Spleen (tissue), 11 donors: ENCODE measurements at regions not wholly inside any gene's neighbourhood (a gene's known extent, or its start where the extent isn't known, plus 50 kb on each side); places are given as distances from the start of the nearest gene placed in this dataset.

ENCODE experiments used
- DNase-seq: peaks from one replicate; pipeline ENCODE4 v3.0.0-alpha.2; 2020
- H3K27ac ChIP-seq, 8 donors: fragments of 200-600 bp; sonication (generic) in 7 of 8; 1 replicate in 4 of 8; 2 replicates in 4 of 8; pipeline versions ENCODE4 v1.5.0 to v1.8.0; 2016 to 2021; ENCODE audit warnings: inconsistent platforms in 4 of 8, mild to moderate bottlenecking in 4 of 8, moderate library complexity in 1 of 8
- H3K27me3 ChIP-seq, 7 donors: fragments of 200-600 bp; sonication (generic) in 6 of 7; replicated peaks in 1 of 7; 1 replicate in 4 of 7; 2 replicates in 3 of 7; pipeline versions ENCODE4 v1.5.0 to v1.8.0; 2016 to 2021; ENCODE audit warnings: inconsistent platforms in 3 of 7, mild to moderate bottlenecking in 1 of 7
- H3K36me3 ChIP-seq, 6 donors: fragments of 200-600 bp; sonication (generic) in 5 of 6; 1 replicate in 4 of 6; 2 replicates in 2 of 6; pipeline versions ENCODE4 v1.5.0 to v1.8.0; 2016 to 2021; ENCODE audit warnings: inconsistent platforms in 2 of 6
- H3K4me1 ChIP-seq, 6 donors: fragments of 200-600 bp; sonication (generic) in 5 of 6; 1 replicate in 3 of 6; 2 replicates in 3 of 6; pipeline versions ENCODE4 v1.5.0 to v1.8.0; 2016 to 2021; ENCODE audit warnings: inconsistent platforms in 3 of 6
- H3K4me3 ChIP-seq, 8 donors: fragments of 200-600 bp; sonication (generic) in 7 of 8; 1 replicate in 4 of 8; 2 replicates in 4 of 8; pipeline versions ENCODE4 v1.5.0 to v1.8.0; 2016 to 2021; ENCODE audit warnings: inconsistent platforms in 4 of 8, mild to moderate bottlenecking in 4 of 8, moderate library complexity in 2 of 8
- H3K9me3 ChIP-seq, 8 donors: fragments of 200-600 bp; sonication (generic) in 7 of 8; 1 replicate in 4 of 8; 2 replicates in 4 of 8; pipeline versions ENCODE4 v1.5.0 to v1.8.0; 2016 to 2021; ENCODE audit warnings: inconsistent platforms in 4 of 8
- CTCF ChIP-seq, 11 experiments: fragments of 200-600 bp in 7 of 11; fragments of 450-650 bp in 4 of 11; sonication (generic) in 4 of 11; IDR thresholded peaks in 8 of 11; conservative IDR thresholded peaks in 3 of 11; 1 replicate in 7 of 11; 2 replicates in 4 of 11; pipeline versions ENCODE4 v1.4.0 to v1.8.0; 2016 to 2021; ENCODE audit warnings: antibody characterized with exemption in 11 of 11, inconsistent platforms in 4 of 11, mild to moderate bottlenecking in 1 of 11
- POLR2A ChIP-seq, 3 donors: fragments of 450-650 bp; IDR thresholded peaks; one replicate each; pipeline ENCODE4 v1.5.1; 2017; ENCODE audit warnings: antibody characterized with exemption in 3 of 3, mild to moderate bottlenecking in 1 of 3
- POLR2AphosphoS5 ChIP-seq, 3 donors: sonication (generic); formaldehyde crosslinking; IDR thresholded peaks; one replicate each; pipeline ENCODE4 v1.5.1; 2017; ENCODE audit warnings: antibody characterized with exemption in 3 of 3
- WGBS, 5 donors: extraction: QIAGEN DNeasy Blood & Tissue Kit in 3 of 5; methylation state at CpG; one replicate each; pipeline versions ENCODE4 v1.1.5 to v1.1.7; 2013 to 2018; 5-methylcytosine and 5-hydroxymethylcytosine counted together
- intact Hi-C: fragments of 100-400 bp; cut with DNase I; formaldehyde crosslinking; loops from one replicate; pipeline ENCODE4 v1.15.0; 2023; ENCODE audit warnings: low total_unique reads
- donor health status: healthy with polysubstance abuse.
- donor health status: DM: no; HTN: no; CAD: no; lungs with moderate emphysema.
- donor health status: DM: no; HTN: no; CAD: no.
- donor health status: Bipolar disorder and iron deficiency.
- donor health status: healthy.
- donor health status: DM: no; HTN: no; CAD: no.
- donor health status: DM: yes; HTN: yes; CAD: no.

- H3K4me1 ChIP-seq: no peaks in the 10 kb centered on the region
- H3K27ac ChIP-seq: no peak overlapping the region
- intact Hi-C loops: no loop called here
- no peak for TF ChIP-seq CTCF (IDR thresholded peaks at IDR 0.05 in 8 of 11, conservative IDR thresholded peaks at IDR 0.05 in 3 of 11)
- TF ChIP-seq POLR2AphosphoS5 (IDR thresholded peaks at IDR 0.05): no peak
- no peak for TF ChIP-seq POLR2A (IDR thresholded peaks at IDR 0.05)
- peaks cover 0 to 41% (median 22%) of the 10 kb centered on the region in 8 donors for H3K9me3 ChIP-seq
- WGBS, 5 donors: 17 to 29% (median 27%) methylated on average over 1 of the region's 1 CpG
- H3K27me3 ChIP-seq: no peaks in the 10 kb centered on the region
- DNase-seq: no peak
- H3K36me3 ChIP-seq: no peaks in the 10 kb centered on the region
- H3K4me3 ChIP-seq: no peak overlapping the region
These were observed 110.5 kb upstream of the ZNF91 start for GRCh38 chr19:23505738-23506137.

GRCh38 chr19:23482829-23483228 lies 87.6 kb upstream of the ZNF91 start:
- H3K4me3 ChIP-seq: no peak overlapping the region
- 52 to 80% (median 77%) methylated on average over 5 of the region's 5 CpGs for WGBS, 5 donors
- peaks cover 0 to 54% (median 9%) of the 10 kb centered on the region in 8 donors for H3K9me3 ChIP-seq
- intact Hi-C loops: no loop called here
- TF ChIP-seq POLR2A (IDR thresholded peaks at IDR 0.05) (no peak), POLR2AphosphoS5 (IDR thresholded peaks at IDR 0.05) (no peak), CTCF (IDR thresholded peaks at IDR 0.05 in 8 of 11, conservative IDR thresholded peaks at IDR 0.05 in 3 of 11) (no peak)
- no peaks in the 10 kb centered on the region for H3K27me3 ChIP-seq
- H3K4me1 ChIP-seq: no peaks in the 10 kb centered on the region
- H3K36me3 ChIP-seq: no peaks in the 10 kb centered on the region
- no peak for DNase-seq
- H3K27ac ChIP-seq: no peak overlapping the region

- no peaks in the 10 kb centered on the region for H3K27me3 ChIP-seq
- intact Hi-C loops: no loop called here
- peaks cover 0 to 67% (median 21%) of the 10 kb centered on the region in 8 donors for H3K9me3 ChIP-seq
- H3K36me3 ChIP-seq: no peaks in the 10 kb centered on the region
- H3K27ac ChIP-seq: no peak overlapping the region
- TF ChIP-seq POLR2AphosphoS5 (IDR thresholded peaks at IDR 0.05) (no peak), CTCF (IDR thresholded peaks at IDR 0.05 in 8 of 11, conservative IDR thresholded peaks at IDR 0.05 in 3 of 11) (no peak), POLR2A (IDR thresholded peaks at IDR 0.05) (no peak)
- DNase-seq: no peak
- no peak overlapping the region for H3K4me3 ChIP-seq
- H3K4me1 ChIP-seq: no peaks in the 10 kb centered on the region
- 10 to 30% (median 26%) methylated on average over 2 of the region's 2 CpGs for WGBS, 5 donors
These were observed 85.8 kb upstream of the ZNF91 start for GRCh38 chr19:23481043-23481442.

- Histone ChIP-seq H3K36me3 (no peaks in the 10 kb centered on the region), H3K4me1 (no peaks in the 10 kb centered on the region), H3K27ac (no peak overlapping the region), H3K9me3 (peaks cover 0 to 71% (median 35%) of the 10 kb centered on the region in 8 donors), H3K4me3 (no peak overlapping the region), H3K27me3 (peaks cover 0 to 30% (median 4%) of the 10 kb centered on the region in 7 donors)
- intact Hi-C loops: no loop called here
- 40 to 66% (median 54%) methylated on average over 2 of the region's 2 CpGs for WGBS, 5 donors
- TF ChIP-seq CTCF (IDR thresholded peaks at IDR 0.05 in 8 of 11, conservative IDR thresholded peaks at IDR 0.05 in 3 of 11): no peak
- TF ChIP-seq POLR2A (IDR thresholded peaks at IDR 0.05): no peak
- no peak for TF ChIP-seq POLR2AphosphoS5 (IDR thresholded peaks at IDR 0.05)
- no peak for DNase-seq
These were observed 80.2 kb upstream of the ZNF91 start for GRCh38 chr19:23475477-23475876.
